ENCODE measurements at regions not wholly inside any gene's neighbourhood (a gene's known extent, or its start where the extent isn't known, plus 50 kb on each side); places are given as distances from the start of the nearest gene placed in this dataset.

GRCh38 chr18:50492097-50492496 is 67.8 kb upstream of the MAPK4 start:
- DNase-seq: no peak

DNA sequence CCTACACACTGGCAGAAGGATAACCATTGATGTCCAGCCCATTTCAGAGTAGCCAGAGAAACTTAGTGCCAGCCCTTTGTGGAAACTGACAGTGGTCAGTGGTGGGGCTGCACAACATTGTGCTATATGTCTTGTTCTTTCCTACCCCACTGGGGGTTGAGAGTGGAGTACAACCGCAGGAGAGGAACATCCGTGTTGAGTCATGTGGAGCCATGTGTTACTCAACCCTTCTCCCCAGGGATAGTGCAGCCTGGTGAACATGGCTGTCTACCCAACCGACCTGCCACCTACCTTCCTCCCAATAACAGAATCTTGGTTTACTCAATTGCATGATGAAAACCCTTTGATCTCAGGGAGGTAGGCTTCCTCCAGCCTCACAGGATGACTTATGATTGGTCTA is 65.3 kb upstream of the MAPK4 start:
- no peak for DNase-seq

GRCh38 chr18:50506362-50506761 is 53.5 kb upstream of the MAPK4 start:
- DNase-seq: no peak

GRCh38 chr18:50507120-50507590 is 52.7 kb upstream of the MAPK4 start:
- peak in 1 of 2 experiments; percentile 34 for DNase-seq

- no peak for DNase-seq
Measured at GRCh38 chr18:50508228-50508627, 51.7 kb upstream of the MAPK4 start.

GRCh38 chr18:50509012-50509411 is 50.9 kb upstream of the MAPK4 start:
- DNase-seq: no peak

Data from NCI-H2081 (cell line).